ENCODE measurements at regions not wholly inside any gene's neighbourhood (a gene's known extent, or its start where the extent isn't known, plus 50 kb on each side); places are given as distances from the start of the nearest gene placed in this dataset.

DNA sequence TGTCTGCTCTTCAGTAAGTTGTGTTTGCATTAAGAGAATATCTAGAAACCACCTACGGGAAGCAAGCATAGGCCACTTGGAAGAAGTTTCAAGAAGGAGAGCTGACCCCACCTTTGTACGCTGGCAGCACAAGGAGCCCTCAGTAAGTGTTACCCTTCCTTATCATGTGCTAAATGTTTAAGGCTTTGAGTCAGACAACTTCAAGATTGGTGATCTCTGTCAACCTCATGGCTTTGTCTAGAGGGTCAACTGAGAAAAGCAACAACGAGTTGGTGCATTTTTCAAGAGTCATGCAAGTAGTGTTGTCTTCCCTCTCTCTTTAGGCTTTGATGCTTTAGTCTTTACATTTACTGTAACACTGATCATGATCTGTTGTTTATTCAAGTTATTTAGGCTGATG is 53.2 kb upstream of the SPTLC3 start:
- BruUV-seq (replicated peaks) = no TSS peak
- Histone ChIP-seq H3K27me3 (ENCODE audit: control insufficient read depth in 2 of 2, insufficient read depth in 2 of 2, low read length in 2 of 2) (no peaks in the 10 kb centered on the region), H3K4me1 (ENCODE audit: control insufficient read depth, extremely low read depth, insufficient read depth, low read length) (no peaks in the 10 kb centered on the region), H3K4me2 (ENCODE audit: insufficient read depth, low read length) (no peak overlapping the region), H2AFZ (ENCODE audit: low read depth, low read length) (no peak overlapping the region), H3K9me3 (replicated peaks; ENCODE audit: control insufficient read depth, insufficient read depth, low read length) (no peaks in the 10 kb centered on the region), H3K36me3 (ENCODE audit: control insufficient read depth in 2 of 2, extremely low read depth in 1 of 2, insufficient read depth in 2 of 2, low read length in 2 of 2) (no peaks in the 10 kb centered on the region), H3K9me1 (replicated peaks; ENCODE audit: control insufficient read depth, extremely low read depth, insufficient read depth, low read length) (no peaks in the 10 kb centered on the region), H3K79me2 (ENCODE audit: control insufficient read depth, insufficient read depth, low read length) (no peaks in the 10 kb centered on the region), H3K27ac (ENCODE audit: insufficient read depth, low read depth, low read length) (no peak overlapping the region), H3K4me3 (replicated peaks in 1 of 3; ENCODE audit: insufficient read depth in 1 of 3, low read depth in 1 of 3, low read length in 3 of 3) (no peak overlapping the region), H3K9ac (replicated peaks; ENCODE audit: extremely low read depth, insufficient read depth, low read length) (no peak overlapping the region), H4K20me1 (replicated peaks; ENCODE audit: control insufficient read depth, extremely low read depth, insufficient read depth, low read length) (no peaks in the 10 kb centered on the region)
- TF ChIP-seq FOS (IDR thresholded peaks at IDR 0.05; ENCODE audit: borderline replicate concordance, insufficient read depth, low read length) (no peak), EZH2 (IDR thresholded peaks at IDR 0.05; ENCODE audit: borderline replicate concordance, low read depth, low read length, severe bottlenecking) (no peak), JUN (IDR thresholded peaks at IDR 0.05; ENCODE audit: borderline replicate concordance, insufficient read depth, insufficient read length, low read depth) (no peak), POLR2AphosphoS5 (IDR thresholded peaks at IDR 0.05; ENCODE audit: insufficient read depth, low read depth, low read length) (no peak), GATA2 (IDR thresholded peaks at IDR 0.05; ENCODE audit: insufficient read depth, insufficient read length, low read depth, low read length) (no peak), POLR2A (IDR thresholded peaks at IDR 0.05; ENCODE audit: low read depth, low read length) (no peak), MYC (IDR thresholded peaks at IDR 0.05; ENCODE audit: low read depth, low read length) (no peak)
- TF ChIP-seq, protein P1, sequence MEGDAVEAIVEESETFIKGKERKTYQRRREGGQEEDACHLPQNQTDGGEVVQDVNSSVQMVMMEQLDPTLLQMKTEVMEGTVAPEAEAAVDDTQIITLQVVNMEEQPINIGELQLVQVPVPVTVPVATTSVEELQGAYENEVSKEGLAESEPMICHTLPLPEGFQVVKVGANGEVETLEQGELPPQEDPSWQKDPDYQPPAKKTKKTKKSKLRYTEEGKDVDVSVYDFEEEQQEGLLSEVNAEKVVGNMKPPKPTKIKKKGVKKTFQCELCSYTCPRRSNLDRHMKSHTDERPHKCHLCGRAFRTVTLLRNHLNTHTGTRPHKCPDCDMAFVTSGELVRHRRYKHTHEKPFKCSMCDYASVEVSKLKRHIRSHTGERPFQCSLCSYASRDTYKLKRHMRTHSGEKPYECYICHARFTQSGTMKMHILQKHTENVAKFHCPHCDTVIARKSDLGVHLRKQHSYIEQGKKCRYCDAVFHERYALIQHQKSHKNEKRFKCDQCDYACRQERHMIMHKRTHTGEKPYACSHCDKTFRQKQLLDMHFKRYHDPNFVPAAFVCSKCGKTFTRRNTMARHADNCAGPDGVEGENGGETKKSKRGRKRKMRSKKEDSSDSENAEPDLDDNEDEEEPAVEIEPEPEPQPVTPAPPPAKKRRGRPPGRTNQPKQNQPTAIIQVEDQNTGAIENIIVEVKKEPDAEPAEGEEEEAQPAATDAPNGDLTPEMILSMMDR (IDR thresholded peaks at IDR 0.05; ENCODE audit: extremely low read depth in 1 of 2, insufficient read depth in 1 of 2, low read depth in 1 of 2, low read length in 2 of 2) = no peak
- TF ChIP-seq, protein P2, sequence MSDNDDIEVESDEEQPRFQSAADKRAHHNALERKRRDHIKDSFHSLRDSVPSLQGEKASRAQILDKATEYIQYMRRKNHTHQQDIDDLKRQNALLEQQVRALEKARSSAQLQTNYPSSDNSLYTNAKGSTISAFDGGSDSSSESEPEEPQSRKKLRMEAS (IDR thresholded peaks at IDR 0.05; ENCODE audit: insufficient read depth, insufficient read length) = no peak
- dilution Hi-C loops (cut with MboI; ENCODE audit: extremely low pct_ligation_motif_present, low sequenced_read_pairs) (no loop called here), intact Hi-C loops (cut with micrococcal nuclease) (no loop called here)
- ChIA-PET POLR2A (no interaction called here), CTCF (no interaction called here)
- DNase-seq (ENCODE audit: low read depth, low spot score) (no peak), FAIRE-seq (no peak)
